ENCODE measurements at regions not wholly inside any gene's neighbourhood (a gene's known extent, or its start where the extent isn't known, plus 50 kb on each side); places are given as distances from the start of the nearest gene placed in this dataset.

- TF ChIP-seq CHD2 (IDR thresholded peaks at IDR 0.05; ENCODE audit: low read length, partially characterized antibody), result no peak
- TF ChIP-seq SMC3 (IDR thresholded peaks at IDR 0.05), result no peak
- no peak for TF ChIP-seq JUNB (IDR thresholded peaks at IDR 0.05)
- no peak for TF ChIP-seq CTCF (IDR thresholded peaks at IDR 0.05)
- no peak for TF ChIP-seq TP53 (CRISPR knock-in tag; IDR thresholded peaks at IDR 0.05)
- no peak for TF ChIP-seq ESRRA (IDR thresholded peaks at IDR 0.05; ENCODE audit: borderline replicate concordance, low read length)
- TF ChIP-seq POLR2A (IDR thresholded peaks at IDR 0.05; ENCODE audit: low read length), result no peak
- no peak for TF ChIP-seq NFE2L2 (conservative IDR thresholded peaks at IDR 0.05; ENCODE audit: low read length)
- TF ChIP-seq EP300 (IDR thresholded peaks at IDR 0.05), result no peak
- TF ChIP-seq HOXB5 (CRISPR knock-in tag; IDR thresholded peaks at IDR 0.05), result no peak
- no peak for TF ChIP-seq POLR2AphosphoS2 (conservative IDR thresholded peaks at IDR 0.05; ENCODE audit: low read length)
- no peak for TF ChIP-seq MAFK (IDR thresholded peaks at IDR 0.05; ENCODE audit: partially characterized antibody)
- TF ChIP-seq KDM1A (IDR thresholded peaks at IDR 0.05; ENCODE audit: low read depth), result no peak
- TF ChIP-seq MAX (IDR thresholded peaks at IDR 0.05), result no peak
Measured at GRCh38 chr1:98113811-98114210, 193.0 kb upstream of the DPYD start.
